GM12878 (cell line): ENCODE measurements at regions not wholly inside any gene's neighbourhood (a gene's known extent, or its start where the extent isn't known, plus 50 kb on each side); places are given as distances from the start of the nearest gene placed in this dataset.

Experiments used
- ATAC-seq: fragments of 200-7000 bp; cut with Tn5 transposase; 3 replicates; pipeline ENCODE4 v1.9.1; 2020; ENCODE audit warnings: mild to moderate bottlenecking, moderate library complexity
- BruUV-seq: library from RNA; stranded (reverse); fragments of 400-500 nt; replicated peaks from 2 replicates; lab custom pipeline; 2021; lab: Mats Ljungman, UMichigan
- CTCF ChIA-PET: fragments of 300-600 bp; sonication (Branson Sonifier 250); formaldehyde crosslinking; extraction: SDS; loops from one replicate; lab custom pipeline; 2021; ENCODE audit warnings: inconsistent platforms; lab: Yijun Ruan, JAX
- POLR2A ChIA-PET: fragments of 350-600 bp; formaldehyde crosslinking; extraction: SDS; loops from one replicate; lab custom pipeline; 2021; ENCODE audit warnings: inconsistent platforms; lab: Charles Lee
- RAD21 ChIA-PET: fragments of 300-600 bp; sonication (Branson Sonifier 250); formaldehyde crosslinking; loops from one replicate; lab custom pipeline; 2023; ENCODE audit warnings: antibody characterized with exemption; ENCODE audit not compliant: unreplicated experiment; lab: Charles Lee
- SMC1A ChIA-PET: fragments of 300-600 bp; sonication (Branson Sonifier 250); formaldehyde crosslinking; loops from one replicate; lab custom pipeline; 2023; ENCODE audit not compliant: unreplicated experiment, uncharacterized antibody; lab: Charles Lee
- DNase-seq: peaks from one replicate; pipeline ENCODE4 v3.0.0-alpha.2; 2011; ENCODE audit warnings: low read depth, low spot score
- FAIRE-seq: peaks from 3 replicates; lab custom pipeline; 2011; peaks lifted over from hg19 to GRCh38; lab: Jason Lieb, UNC
- H2AFZ ChIP-seq: 2 replicates; pipeline ENCODE4 v1.6.0; 2011; ENCODE audit warnings: low read depth, low read length, control low read depth; ENCODE audit not compliant: control insufficient read depth
- H3K27ac ChIP-seq: 2 replicates; pipeline ENCODE4 v1.5.1; 2011; ENCODE audit warnings: control low read depth; ENCODE audit not compliant: control insufficient read depth, insufficient read depth
- H3K27me3 ChIP-seq, 2 experiments: replicated peaks in 1 of 2; 2 replicates each; pipeline versions ENCODE4 v1.6.0 to v1.6.1; 2011; ENCODE audit warnings: low read length in 1 of 2; ENCODE audit not compliant: control insufficient read depth in 2 of 2, insufficient read depth in 2 of 2
- H3K36me3 ChIP-seq, 2 experiments: 2 replicates each; pipeline ENCODE4 v1.5.1; 2011; ENCODE audit warnings: low read length in 1 of 2; ENCODE audit not compliant: control insufficient read depth in 2 of 2, insufficient read depth in 2 of 2
- H3K4me1 ChIP-seq: 2 replicates; pipeline ENCODE4 v1.6.1; 2011; ENCODE audit warnings: mild to moderate bottlenecking, low read length, moderate library complexity, mixed read lengths; ENCODE audit not compliant: control insufficient read depth, insufficient read depth
- H3K4me2 ChIP-seq: 2 replicates; pipeline ENCODE4 v1.6.0; 2011; ENCODE audit warnings: control low read depth; ENCODE audit not compliant: control insufficient read depth, insufficient read depth
- H3K4me3 ChIP-seq: fragments of 200-600 bp; sonication (generic); 2 replicates; pipeline ENCODE4 v1.5.1; 2016
- H3K79me2 ChIP-seq: 2 replicates; pipeline ENCODE4 v1.6.0; 2011; ENCODE audit warnings: low read length; ENCODE audit not compliant: control insufficient read depth, insufficient read depth
- H3K9ac ChIP-seq: 2 replicates; pipeline ENCODE4 v1.8.0; 2011; ENCODE audit warnings: low read length, control low read depth, mixed read lengths; ENCODE audit not compliant: control insufficient read depth, insufficient read depth
- H3K9me3 ChIP-seq: replicated peaks from 3 replicates; pipeline ENCODE4 v1.5.1; 2011; ENCODE audit warnings: mild to moderate bottlenecking, low read length; ENCODE audit not compliant: control insufficient read depth, insufficient read depth
- H4K20me1 ChIP-seq: 2 replicates; pipeline ENCODE4 v1.6.0; 2011; ENCODE audit not compliant: control insufficient read depth, insufficient read depth
- BRCA1 ChIP-seq: IDR thresholded peaks from 2 replicates; pipeline ENCODE4 v1.6.1; 2011; ENCODE audit warnings: low read depth, low read length, improper control_type of control experiment
- CBX5 ChIP-seq: sonication (generic); IDR thresholded peaks from 2 replicates; pipeline ENCODE4 v1.6.1; 2016; ENCODE audit warnings: low read depth, moderate library complexity, mild to moderate bottlenecking, inconsistent platforms
- CHD4 ChIP-seq: fragments of 200-600 bp; sonication (generic); IDR thresholded peaks from 2 replicates; pipeline ENCODE4 v1.6.1; 2016; ENCODE audit warnings: mild to moderate bottlenecking
- GABPA ChIP-seq: IDR thresholded peaks from 2 replicates; pipeline ENCODE4 v1.6.1; 2014; ENCODE audit warnings: antibody characterized with exemption, low read depth, mild to moderate bottlenecking, inconsistent platforms
- NFIC ChIP-seq: IDR thresholded peaks from 2 replicates; pipeline ENCODE4 v1.6.1; 2012; ENCODE audit warnings: low read depth, mild to moderate bottlenecking, inconsistent platforms, low read length, moderate library complexity
- POLR2AphosphoS5 ChIP-seq: IDR thresholded peaks from 2 replicates; pipeline ENCODE4 v1.6.1; 2011; ENCODE audit warnings: mild to moderate bottlenecking, low read length, inconsistent platforms
- RB1 ChIP-seq: fragments of 450-650 bp; formaldehyde crosslinking; IDR thresholded peaks from 2 replicates; pipeline ENCODE4 v1.6.1; 2017; ENCODE audit warnings: mild to moderate bottlenecking, borderline replicate concordance
- RCOR1 ChIP-seq: conservative IDR thresholded peaks from 2 replicates; pipeline ENCODE4 v1.6.1; 2012; ENCODE audit warnings: low read depth, low read length, improper control_type of control experiment
- RFX5 ChIP-seq: IDR thresholded peaks from 2 replicates; pipeline ENCODE4 v1.6.1; 2011; ENCODE audit warnings: low read depth, low read length, improper control_type of control experiment
- SIX5 ChIP-seq: IDR thresholded peaks from 2 replicates; pipeline ENCODE4 v1.6.1; 2011; ENCODE audit warnings: mild to moderate bottlenecking, low read depth, low read length, moderate library complexity; ENCODE audit not compliant: severe bottlenecking
- YY1 ChIP-seq: IDR thresholded peaks from 2 replicates; pipeline ENCODE4 v1.6.1; 2011; ENCODE audit warnings: low read depth, mild to moderate bottlenecking, low read length
- ZNF622 ChIP-seq: fragments of 450-650 bp; IDR thresholded peaks from 2 replicates; pipeline ENCODE4 v1.6.1; 2017; ENCODE audit warnings: mild to moderate bottlenecking, inconsistent platforms
- WGBS: methylation state at CpG from one replicate; pipeline ENCODE4 v1.1.6; 2016; ENCODE audit warnings: low lambda C conversion rate; ENCODE audit not compliant: insufficient replicate concordance, insufficient coverage; ENCODE audit errors: missing lambda C conversion rate; 5-methylcytosine and 5-hydroxymethylcytosine counted together
- in situ Hi-C: fragments of 300-500 bp; cut with MboI; formaldehyde crosslinking; loops from 9 replicates; pipeline ENCODE4 v1.14.3; 2018; ENCODE audit warnings: mixed read lengths
- intact Hi-C: fragments of 100-400 bp; cut with micrococcal nuclease; formaldehyde crosslinking; loops from one replicate; pipeline ENCODE4 v1.14.2; 2022; ENCODE audit not compliant: unreplicated experiment
- TF ChIP-seq, protein P1 (sequence below): fragments of 450-650 bp; IDR thresholded peaks from 2 replicates; pipeline ENCODE4 v1.6.1; 2018; ENCODE audit warnings: borderline replicate concordance, mild to moderate bottlenecking; ENCODE audit not compliant: partially characterized antibody
- TF ChIP-seq, protein P2 (sequence below): fragments of 450-650 bp; conservative IDR thresholded peaks from 2 replicates; pipeline ENCODE4 v1.6.1; 2017; ENCODE audit warnings: mild to moderate bottlenecking, moderate library complexity
- TF ChIP-seq, protein P3 (sequence below): IDR thresholded peaks from 2 replicates; pipeline ENCODE4 v1.6.1; 2011; ENCODE audit warnings: borderline replicate concordance, low read depth, mild to moderate bottlenecking, moderate library complexity, low read length; ENCODE audit not compliant: insufficient read depth, poor library complexity, severe bottlenecking

DNA sequence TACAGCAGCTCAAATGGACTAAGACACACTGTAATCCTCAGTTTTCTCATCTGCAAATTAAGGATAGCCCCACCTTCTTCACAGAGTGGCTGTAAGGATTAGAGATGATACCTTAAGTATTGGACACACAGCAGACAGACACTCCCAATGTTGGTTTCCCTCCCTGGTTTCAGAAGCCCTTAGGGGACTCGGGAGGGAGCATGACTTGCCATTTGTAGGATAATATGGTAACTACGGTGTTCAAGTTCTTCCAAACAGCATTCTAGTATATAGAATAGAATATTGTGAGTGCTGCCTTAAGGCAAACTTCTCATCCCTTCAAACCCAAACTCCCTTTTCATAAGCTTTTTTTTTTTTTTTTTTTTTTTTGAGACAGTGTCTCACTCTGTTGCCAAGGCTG, 101.9 kb downstream of the COPRS start:
- Histone ChIP-seq H3K4me3 (no peak overlapping the region), H2AFZ (no peak overlapping the region), H3K4me2 (no peak overlapping the region), H3K4me1 (no peaks in the 10 kb centered on the region), H3K27me3 (no peaks in the 10 kb centered on the region), H3K9ac (no peak overlapping the region), H4K20me1 (no peaks in the 10 kb centered on the region), H3K9me3 (no peaks in the 10 kb centered on the region; the same call in 2 of the 3 replicates), H3K27ac (no peak overlapping the region), H3K36me3 (no peaks in the 10 kb centered on the region), H3K79me2 (no peaks in the 10 kb centered on the region)
- BruUV-seq, result no TSS peak
- DNase-seq (no peak), FAIRE-seq (no peak), ATAC-seq (no peak)
- TF ChIP-seq ZNF622, result no peak
- TF ChIP-seq, protein P1, sequence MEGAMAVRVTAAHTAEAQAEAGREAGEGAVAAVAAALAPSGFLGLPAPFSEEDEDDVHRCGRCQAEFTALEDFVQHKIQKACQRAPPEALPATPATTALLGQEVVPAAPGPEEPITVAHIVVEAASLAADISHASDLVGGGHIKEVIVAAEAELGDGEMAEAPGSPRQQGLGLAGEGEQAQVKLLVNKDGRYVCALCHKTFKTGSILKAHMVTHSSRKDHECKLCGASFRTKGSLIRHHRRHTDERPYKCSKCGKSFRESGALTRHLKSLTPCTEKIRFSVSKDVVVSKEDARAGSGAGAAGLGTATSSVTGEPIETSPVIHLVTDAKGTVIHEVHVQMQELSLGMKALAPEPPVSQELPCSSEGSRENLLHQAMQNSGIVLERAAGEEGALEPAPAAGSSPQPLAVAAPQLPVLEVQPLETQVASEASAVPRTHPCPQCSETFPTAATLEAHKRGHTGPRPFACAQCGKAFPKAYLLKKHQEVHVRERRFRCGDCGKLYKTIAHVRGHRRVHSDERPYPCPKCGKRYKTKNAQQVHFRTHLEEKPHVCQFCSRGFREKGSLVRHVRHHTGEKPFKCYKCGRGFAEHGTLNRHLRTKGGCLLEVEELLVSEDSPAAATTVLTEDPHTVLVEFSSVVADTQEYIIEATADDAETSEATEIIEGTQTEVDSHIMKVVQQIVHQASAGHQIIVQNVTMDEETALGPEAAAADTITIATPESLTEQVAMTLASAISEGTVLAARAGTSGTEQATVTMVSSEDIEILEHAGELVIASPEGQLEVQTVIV, result no peak
- TF ChIP-seq YY1, result no peak
- no peak for TF ChIP-seq RCOR1
- TF ChIP-seq CHD4, result no peak
- no peak for TF ChIP-seq RFX5
- no peak for TF ChIP-seq CBX5
- no peak for TF ChIP-seq POLR2AphosphoS5
- TF ChIP-seq RB1, result no peak
- TF ChIP-seq NFIC, result no peak
- TF ChIP-seq, protein P2, sequence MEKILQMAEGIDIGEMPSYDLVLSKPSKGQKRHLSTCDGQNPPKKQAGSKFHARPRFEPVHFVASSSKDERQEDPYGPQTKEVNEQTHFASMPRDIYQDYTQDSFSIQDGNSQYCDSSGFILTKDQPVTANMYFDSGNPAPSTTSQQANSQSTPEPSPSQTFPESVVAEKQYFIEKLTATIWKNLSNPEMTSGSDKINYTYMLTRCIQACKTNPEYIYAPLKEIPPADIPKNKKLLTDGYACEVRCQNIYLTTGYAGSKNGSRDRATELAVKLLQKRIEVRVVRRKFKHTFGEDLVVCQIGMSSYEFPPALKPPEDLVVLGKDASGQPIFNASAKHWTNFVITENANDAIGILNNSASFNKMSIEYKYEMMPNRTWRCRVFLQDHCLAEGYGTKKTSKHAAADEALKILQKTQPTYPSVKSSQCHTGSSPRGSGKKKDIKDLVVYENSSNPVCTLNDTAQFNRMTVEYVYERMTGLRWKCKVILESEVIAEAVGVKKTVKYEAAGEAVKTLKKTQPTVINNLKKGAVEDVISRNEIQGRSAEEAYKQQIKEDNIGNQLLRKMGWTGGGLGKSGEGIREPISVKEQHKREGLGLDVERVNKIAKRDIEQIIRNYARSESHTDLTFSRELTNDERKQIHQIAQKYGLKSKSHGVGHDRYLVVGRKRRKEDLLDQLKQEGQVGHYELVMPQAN, result no peak
- TF ChIP-seq, protein P3, sequence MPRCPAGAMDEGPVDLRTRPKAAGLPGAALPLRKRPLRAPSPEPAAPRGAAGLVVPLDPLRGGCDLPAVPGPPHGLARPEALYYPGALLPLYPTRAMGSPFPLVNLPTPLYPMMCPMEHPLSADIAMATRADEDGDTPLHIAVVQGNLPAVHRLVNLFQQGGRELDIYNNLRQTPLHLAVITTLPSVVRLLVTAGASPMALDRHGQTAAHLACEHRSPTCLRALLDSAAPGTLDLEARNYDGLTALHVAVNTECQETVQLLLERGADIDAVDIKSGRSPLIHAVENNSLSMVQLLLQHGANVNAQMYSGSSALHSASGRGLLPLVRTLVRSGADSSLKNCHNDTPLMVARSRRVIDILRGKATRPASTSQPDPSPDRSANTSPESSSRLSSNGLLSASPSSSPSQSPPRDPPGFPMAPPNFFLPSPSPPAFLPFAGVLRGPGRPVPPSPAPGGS, result no peak
- no peak for TF ChIP-seq GABPA
- no peak for TF ChIP-seq BRCA1
- TF ChIP-seq SIX5, result no peak
- in situ Hi-C loops (no loop called here), intact Hi-C loops (no loop called here)
- ChIA-PET CTCF (no interaction called here), SMC1A (no interaction called here), RAD21 (no interaction called here), POLR2A (no interaction called here)
- 52% methylated on average over 2 of the region's 2 CpGs for WGBS
